Epithelial cell of esophagus (primary cell): ENCODE measurements at regions not wholly inside any gene's neighbourhood (a gene's known extent, or its start where the extent isn't known, plus 50 kb on each side); places are given as distances from the start of the nearest gene placed in this dataset.

Experiments
- DNase-seq: peaks from one replicate; pipeline ENCODE4 v3.0.0; 2010; ENCODE audit warnings: low read depth
- H3K4me3 ChIP-seq: 2 replicates; pipeline ENCODE4 v1.5.1; 2011; ENCODE audit warnings: mild to moderate bottlenecking, low read length, control low read depth
- CTCF ChIP-seq: IDR thresholded peaks from 2 replicates; pipeline ENCODE4 v1.5.1; 2011; ENCODE audit warnings: low read depth, mild to moderate bottlenecking, low read length, control low read depth, inconsistent platforms; ENCODE audit not compliant: insufficient read depth; ENCODE audit errors: missing control alignments

- H3K4me3 ChIP-seq: no peak overlapping the region
- no peak for TF ChIP-seq CTCF
- peak; percentile 11 for DNase-seq
These were observed 69.6 kb downstream of the MDH1 start for GRCh38 chr2:63658176-63658968.

- DNase-seq: no peak
- H3K4me3 ChIP-seq: no peak overlapping the region
- no peak for TF ChIP-seq CTCF
These were observed 71.3 kb downstream of the MDH1 start for GRCh38 chr2:63660060-63660459.

DNA sequence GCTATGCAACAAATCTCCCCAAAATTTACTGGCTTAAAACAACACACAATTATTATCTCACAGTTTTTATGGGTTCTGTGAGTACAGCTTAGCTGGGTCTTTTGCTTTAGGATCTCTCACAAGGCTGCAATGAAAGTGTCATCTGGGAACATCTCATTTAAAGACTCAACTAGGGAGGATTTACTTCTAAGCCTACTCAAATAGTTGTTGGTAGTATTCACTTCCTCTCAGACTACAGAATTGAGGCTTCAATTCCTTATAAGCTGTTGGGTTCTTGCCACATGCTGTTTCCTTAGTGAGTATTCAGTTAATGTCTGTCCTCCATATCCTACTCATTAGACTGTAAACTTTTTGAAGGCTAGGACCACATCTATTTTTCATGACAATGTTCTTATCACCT lies 72.3 kb downstream of the MDH1 start:
- no peak overlapping the region for H3K4me3 ChIP-seq
- DNase-seq: peak; percentile 81
- no peak for TF ChIP-seq CTCF

- no peak overlapping the region for H3K4me3 ChIP-seq
- no peak for DNase-seq
- no peak for TF ChIP-seq CTCF
These were observed 73.5 kb downstream of the MDH1 start for GRCh38 chr2:63662028-63662804.

- no peak for TF ChIP-seq CTCF
- no peak for DNase-seq
- H3K4me3 ChIP-seq: no peak overlapping the region
These were observed 74.5 kb downstream of the MDH1 start for GRCh38 chr2:63663013-63663864.

DNA sequence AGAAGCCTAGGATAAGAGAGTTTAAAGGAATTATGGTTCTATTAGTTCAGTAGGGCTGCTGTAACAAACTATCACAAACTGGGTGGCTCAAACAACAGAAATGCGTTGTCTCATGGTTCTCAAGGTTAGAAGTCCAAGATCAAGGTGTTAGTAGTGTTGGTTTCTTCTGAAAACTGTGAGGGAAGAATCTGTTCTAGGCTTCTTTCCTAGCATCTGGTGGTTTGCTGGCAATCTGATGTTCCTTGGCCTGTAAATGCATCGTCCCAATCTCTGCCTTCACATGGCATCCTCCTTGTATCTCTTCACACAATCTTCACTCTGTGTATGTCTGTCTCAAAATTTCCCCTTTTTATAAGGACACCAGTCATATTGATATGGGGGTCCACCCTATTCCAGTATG lies 76.3 kb downstream of the MDH1 start:
- no peak for TF ChIP-seq CTCF
- no peak overlapping the region for H3K4me3 ChIP-seq
- DNase-seq: no peak
